Skeletal muscle tissue (tissue), 3 donors: ENCODE measurements at regions not wholly inside any gene's neighbourhood (a gene's known extent, or its start where the extent isn't known, plus 50 kb on each side); places are given as distances from the start of the nearest gene placed in this dataset.

ENCODE experiments used
- H3K27ac ChIP-seq: one replicate; pipeline ENCODE4 v1.7.0; 2013; ENCODE audit warnings: mild to moderate bottlenecking, low read depth, low read length, inconsistent platforms
- H3K27me3 ChIP-seq, 3 donors: one replicate each; pipeline ENCODE4 v1.7.0; 2013; ENCODE audit warnings: low read length in 3 of 3; ENCODE audit not compliant: control insufficient read depth in 3 of 3, insufficient read depth in 3 of 3
- H3K36me3 ChIP-seq, 3 donors: one replicate each; pipeline ENCODE4 v1.7.0; 2013; ENCODE audit warnings: low read length in 3 of 3; ENCODE audit not compliant: control insufficient read depth in 3 of 3, insufficient read depth in 3 of 3
- H3K4me1 ChIP-seq, 3 donors: one replicate each; pipeline ENCODE4 v1.7.0; 2013; ENCODE audit warnings: low read length in 3 of 3, mild to moderate bottlenecking in 3 of 3; ENCODE audit not compliant: control insufficient read depth in 3 of 3, insufficient read depth in 3 of 3
- H3K4me3 ChIP-seq, 3 donors: one replicate each; pipeline ENCODE4 v1.7.0; 2013; ENCODE audit warnings: low read length in 3 of 3
- H3K9ac ChIP-seq, 3 donors: one replicate each; pipeline ENCODE4 v1.7.0; 2013; ENCODE audit warnings: low read length in 3 of 3, mild to moderate bottlenecking in 3 of 3, moderate library complexity in 2 of 3, low read depth in 1 of 3
- H3K9me3 ChIP-seq, 3 donors: one replicate each; pipeline ENCODE4 v1.7.0; 2013; ENCODE audit warnings: low read length in 3 of 3; ENCODE audit not compliant: control insufficient read depth in 3 of 3
- donor health status: Osteomylitis.

DNA sequence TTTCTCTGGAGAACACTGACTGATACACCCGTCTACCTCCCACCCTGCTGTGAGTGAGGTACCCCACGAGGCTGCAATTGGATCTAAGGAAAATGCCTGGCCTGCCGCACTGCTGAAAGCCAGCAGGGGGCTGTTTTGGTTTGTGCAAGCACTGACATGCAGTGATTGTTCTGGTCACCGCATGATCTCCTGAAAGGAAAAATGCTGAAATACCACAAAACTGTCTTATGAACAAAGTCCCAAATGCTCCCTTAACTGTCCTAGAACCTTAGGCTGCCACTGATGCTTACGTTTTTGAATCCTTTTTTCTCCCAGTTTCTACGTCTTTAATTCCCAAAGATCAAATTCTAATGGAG is 132.7 kb downstream of the JCAD start:
- H3K4me1 ChIP-seq, result no peaks in the 10 kb centered on the region
- H3K27me3 ChIP-seq, result no peaks in the 10 kb centered on the region
- H3K4me3 ChIP-seq, result no peak overlapping the region
- no peak overlapping the region for H3K9ac ChIP-seq
- H3K27ac ChIP-seq, result no peak overlapping the region
- peaks cover 0 to 2% (median 0%) of the 10 kb centered on the region in 3 donors for H3K9me3 ChIP-seq
- H3K36me3 ChIP-seq, result no peaks in the 10 kb centered on the region

- peaks cover 1 to 5% (median 3%) of the 10 kb centered on the region in 3 donors for H3K4me1 ChIP-seq
- H3K27ac ChIP-seq, result no peak overlapping the region
- H3K9ac ChIP-seq, result no peak overlapping the region
- H3K36me3 ChIP-seq, result no peaks in the 10 kb centered on the region
- no peak overlapping the region for H3K4me3 ChIP-seq
- peaks cover 0 to 2% (median 0%) of the 10 kb centered on the region in 3 donors for H3K9me3 ChIP-seq
- H3K27me3 ChIP-seq, result no peaks in the 10 kb centered on the region
These were observed 133.4 kb downstream of the JCAD start for GRCh38 chr10:29925771-29926692.

DNA sequence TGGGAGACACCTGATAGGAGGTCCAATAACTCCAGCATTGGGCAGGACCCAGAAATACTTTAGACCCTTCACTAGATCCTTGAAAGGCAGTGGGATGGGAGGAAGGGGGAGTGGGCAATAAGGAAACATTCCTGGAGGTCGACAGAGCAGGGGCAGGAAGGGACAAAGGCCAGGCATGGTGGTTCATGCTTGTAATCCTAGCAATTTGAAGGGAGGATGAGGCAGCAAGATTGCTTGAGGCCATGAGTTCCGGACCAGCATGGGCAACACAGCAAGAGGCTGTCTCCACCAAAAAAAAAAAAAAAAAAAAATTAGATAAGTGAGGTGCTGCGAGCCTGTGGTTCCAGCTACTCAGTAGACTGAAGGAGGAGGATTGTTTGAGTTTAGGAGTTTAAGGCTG is 134.9 kb downstream of the JCAD start:
- Histone ChIP-seq H3K27me3 (no peaks in the 10 kb centered on the region), H3K9me3 (peaks cover 0 to 2% (median 0%) of the 10 kb centered on the region in 3 donors), H3K36me3 (no peaks in the 10 kb centered on the region), H3K9ac (no peak overlapping the region), H3K4me1 (peaks cover 7 to 18% (median 11%) of the 10 kb centered on the region in 3 donors), H3K4me3 (no peak overlapping the region), H3K27ac (no peak overlapping the region)

GRCh38 chr10:29923416-29923965 is 135.9 kb downstream of the JCAD start:
- Histone ChIP-seq H3K27ac (no peak overlapping the region), H3K27me3 (no peaks in the 10 kb centered on the region), H3K9ac (no peak overlapping the region), H3K4me1 (peaks cover 7 to 18% (median 11%) of the 10 kb centered on the region in 3 donors), H3K9me3 (no peaks in the 10 kb centered on the region), H3K4me3 (no peak overlapping the region), H3K36me3 (no peaks in the 10 kb centered on the region)

DNA sequence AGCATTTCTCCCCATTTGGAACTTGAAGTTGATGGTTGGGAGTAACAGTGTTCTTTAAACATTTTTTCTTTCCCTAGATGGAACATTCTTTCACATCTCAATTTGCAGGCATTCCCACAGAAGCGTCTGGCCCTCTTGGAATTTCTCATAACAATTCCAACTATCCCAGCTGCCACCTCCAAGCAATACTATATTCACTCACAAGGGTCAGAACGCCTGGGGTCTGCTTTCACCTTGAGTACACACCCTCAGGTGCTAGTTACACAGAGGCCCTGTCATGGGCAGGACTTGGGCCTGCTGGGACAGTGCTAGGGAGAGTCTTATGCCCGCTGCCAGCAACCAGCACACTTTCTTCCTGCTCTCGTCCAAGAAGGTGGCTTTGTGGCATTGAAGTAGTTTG is 136.5 kb downstream of the JCAD start:
- no peaks in the 10 kb centered on the region for H3K36me3 ChIP-seq
- H3K4me3 ChIP-seq, result no peak overlapping the region
- no peak overlapping the region for H3K9ac ChIP-seq
- no peaks in the 10 kb centered on the region for H3K9me3 ChIP-seq
- H3K27me3 ChIP-seq, result no peaks in the 10 kb centered on the region
- no peak overlapping the region for H3K27ac ChIP-seq
- H3K4me1 ChIP-seq, result peaks cover 7 to 18% (median 11%) of the 10 kb centered on the region in 3 donors

DNA sequence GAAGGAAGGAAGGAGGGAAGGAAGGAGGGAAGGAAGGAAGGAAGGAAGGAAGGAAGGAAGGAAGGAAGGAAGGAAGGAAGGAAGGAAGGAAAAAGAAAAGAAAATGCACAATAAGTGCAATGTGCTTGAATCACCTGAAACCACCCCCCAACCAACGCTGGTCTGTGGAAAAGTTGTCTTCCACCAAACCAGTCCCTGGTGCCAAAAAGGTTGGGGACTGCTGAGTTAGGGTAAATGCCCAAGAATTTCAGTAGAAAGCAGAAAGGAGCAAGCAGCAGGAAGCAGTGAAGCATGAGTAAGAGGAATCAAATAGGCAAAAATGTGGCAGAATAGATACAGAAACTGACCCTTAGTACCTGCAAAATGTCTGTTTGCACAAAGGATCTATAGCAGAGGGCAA is 137.2 kb downstream of the JCAD start:
- Histone ChIP-seq H3K9me3 (no peaks in the 10 kb centered on the region), H3K27ac (no peak overlapping the region), H3K36me3 (no peaks in the 10 kb centered on the region), H3K27me3 (no peaks in the 10 kb centered on the region), H3K4me3 (no peak overlapping the region), H3K9ac (no peak overlapping the region), H3K4me1 (peaks cover 7 to 18% (median 11%) of the 10 kb centered on the region in 3 donors)

DNA sequence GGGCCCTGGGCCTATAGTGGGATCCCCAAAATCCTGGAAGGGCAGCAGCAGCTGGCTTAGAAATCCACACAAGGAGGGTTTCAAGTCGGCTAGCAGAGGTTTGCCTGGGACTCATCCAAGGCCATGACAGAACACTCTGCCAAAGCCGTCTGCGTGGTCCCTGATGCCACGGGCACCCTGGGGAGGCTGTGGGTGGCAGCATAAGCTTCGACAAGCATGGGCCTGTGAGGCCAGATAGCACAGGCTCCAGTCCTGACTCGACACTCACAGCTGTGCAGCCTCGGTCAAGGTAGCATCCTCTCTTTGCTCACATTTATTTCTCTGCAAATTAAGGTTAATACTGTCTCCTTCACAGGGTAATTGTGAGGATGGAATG is 138.3 kb downstream of the JCAD start:
- Histone ChIP-seq H3K27me3 (no peaks in the 10 kb centered on the region), H3K4me3 (peak overlapping the region in 2 of 3 donors; percentile 38 to 52), H3K9me3 (no peaks in the 10 kb centered on the region), H3K9ac (peak overlapping the region in 1 of 3 donors; percentile 35), H3K27ac (no peak overlapping the region), H3K36me3 (no peaks in the 10 kb centered on the region), H3K4me1 (peaks cover 9 to 18% (median 11%) of the 10 kb centered on the region in 3 donors)

DNA sequence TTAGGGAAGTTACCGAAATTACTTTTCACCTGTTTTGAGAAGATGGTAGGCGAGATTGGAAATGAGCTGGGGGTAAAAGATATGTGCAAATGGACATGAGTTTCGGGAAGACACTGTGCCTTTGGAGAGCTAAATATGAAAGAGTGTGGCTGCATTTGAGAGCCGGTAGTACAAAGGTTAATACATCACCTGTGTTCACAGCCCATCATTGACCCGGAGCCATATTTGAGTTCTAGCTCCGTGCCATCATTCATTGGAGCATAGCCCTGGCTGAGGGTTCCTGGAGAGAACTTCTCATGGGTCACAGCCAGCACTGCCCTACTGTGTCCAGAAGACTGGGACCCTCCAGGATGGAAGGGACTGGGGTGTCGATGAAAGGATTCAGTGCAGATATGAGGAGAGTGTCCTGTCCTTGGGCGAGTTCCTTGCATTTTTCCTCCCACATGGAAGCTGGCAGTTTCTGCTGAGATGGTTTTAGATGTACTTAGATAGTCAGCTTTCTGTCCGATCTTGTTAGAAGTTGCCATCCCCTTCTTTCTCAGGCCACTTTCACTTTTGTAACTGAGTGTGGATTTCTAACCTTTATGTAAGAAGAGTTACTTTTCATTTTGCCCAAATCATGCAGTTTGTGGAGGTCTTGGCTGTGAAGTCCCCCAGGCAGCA is 138.8 kb downstream of the JCAD start:
- no peak overlapping the region for H3K27ac ChIP-seq
- H3K36me3 ChIP-seq, result no peaks in the 10 kb centered on the region
- peaks cover 9 to 18% (median 11%) of the 10 kb centered on the region in 3 donors for H3K4me1 ChIP-seq

DNA sequence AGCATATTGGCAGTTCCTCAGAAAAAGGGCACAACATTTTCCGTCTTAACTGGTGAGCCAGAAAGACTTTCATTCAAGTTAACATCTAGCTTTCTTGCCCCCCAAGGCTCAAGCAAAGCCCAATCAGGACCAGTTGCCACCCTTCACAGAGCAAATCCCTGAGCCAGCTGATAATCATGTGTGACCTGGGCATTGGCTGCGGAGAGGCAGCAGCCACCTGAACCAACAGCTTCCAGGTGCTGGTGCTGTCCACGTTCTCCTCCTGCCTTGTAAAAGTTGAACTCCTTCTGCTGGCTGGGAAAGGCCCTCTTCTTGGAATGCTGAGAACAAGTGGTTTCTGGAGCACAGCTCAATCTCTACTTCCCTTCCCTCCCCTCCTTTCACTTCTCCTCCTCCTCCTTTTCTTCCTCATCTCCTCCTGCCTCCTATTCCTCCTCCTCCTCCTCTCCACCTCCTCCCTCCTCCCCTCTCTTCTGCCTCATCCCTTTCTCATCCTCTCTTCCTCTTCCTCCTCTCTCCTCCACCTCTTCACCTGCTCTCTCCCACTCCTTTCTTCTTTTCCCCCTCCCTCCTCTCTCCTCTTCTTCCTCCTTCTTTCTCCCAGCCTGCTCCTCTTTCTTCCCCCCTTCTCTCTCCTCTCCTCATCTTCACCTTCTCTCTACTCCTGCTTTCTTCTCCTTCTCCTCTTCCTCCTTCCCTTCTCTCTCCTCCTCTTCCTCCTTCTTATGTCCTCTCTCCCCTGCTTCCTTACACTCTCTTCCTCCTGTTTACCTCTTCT is 140.6 kb downstream of the JCAD start:
- H3K4me3 ChIP-seq, result no peak overlapping the region
- peaks cover 9 to 18% (median 11%) of the 10 kb centered on the region in 3 donors for H3K4me1 ChIP-seq
- H3K36me3 ChIP-seq, result no peaks in the 10 kb centered on the region
- H3K27me3 ChIP-seq, result no peaks in the 10 kb centered on the region
- H3K27ac ChIP-seq, result no peak overlapping the region
- H3K9me3 ChIP-seq, result no peaks in the 10 kb centered on the region
- H3K9ac ChIP-seq, result no peak overlapping the region

More for the DNA sequence above, 138.8 kb downstream of the JCAD start:
- no peaks in the 10 kb centered on the region for H3K9me3 ChIP-seq
- H3K4me3 ChIP-seq, result peak overlapping the region in 2 of 3 donors; percentile 38 to 52
- H3K9ac ChIP-seq, result peak overlapping the region in 1 of 3 donors; percentile 35
- H3K27me3 ChIP-seq, result no peaks in the 10 kb centered on the region
